Liver (tissue), 3 donors: ENCODE measurements at regions not wholly inside any gene's neighbourhood (a gene's known extent, or its start where the extent isn't known, plus 50 kb on each side); places are given as distances from the start of the nearest gene placed in this dataset.

Experiments
- ATF3 ChIP-seq: IDR thresholded peaks from 2 replicates; pipeline ENCODE4 v1.6.1; 2016; ENCODE audit warnings: antibody characterized with exemption
- CTCF ChIP-seq: fragments of 150-350 bp; IDR thresholded peaks from 2 replicates; pipeline ENCODE4 v1.5.1; 2017; ENCODE audit warnings: improper control_type of control experiment, low read depth, low read length; ENCODE audit not compliant: missing input control
- EGR1 ChIP-seq, 2 donors: IDR thresholded peaks; 2 replicates each; pipeline ENCODE4 v1.6.1; 2016 to 2018; ENCODE audit warnings: antibody characterized with exemption in 2 of 2, low read depth in 2 of 2
- GABPA ChIP-seq, 2 donors: IDR thresholded peaks in 1 of 2; conservative IDR thresholded peaks in 1 of 2; 2 replicates each; pipeline ENCODE4 v1.6.1; 2016; ENCODE audit warnings: antibody characterized with exemption in 2 of 2, mild to moderate bottlenecking in 1 of 2, moderate library complexity in 1 of 2
- HNF4A ChIP-seq, 2 donors: conservative IDR thresholded peaks; 2 replicates each; pipeline ENCODE4 v1.6.1; 2016; ENCODE audit warnings: antibody characterized with exemption in 2 of 2, mild to moderate bottlenecking in 2 of 2
- HNF4G ChIP-seq: IDR thresholded peaks from 2 replicates; pipeline ENCODE4 v1.6.1; 2016; ENCODE audit warnings: antibody characterized with exemption
- JUND ChIP-seq, 2 donors: IDR thresholded peaks; 2 replicates each; pipeline ENCODE4 v1.6.1; 2016; ENCODE audit warnings: antibody characterized with exemption in 2 of 2
- MAX ChIP-seq: IDR thresholded peaks from 2 replicates; pipeline ENCODE4 v1.6.1; 2016; ENCODE audit warnings: antibody characterized with exemption
- RAD21 ChIP-seq, 2 donors: IDR thresholded peaks; 2 replicates each; pipeline ENCODE4 v1.6.1; 2016; ENCODE audit warnings: antibody characterized with exemption in 2 of 2, mild to moderate bottlenecking in 2 of 2
- REST ChIP-seq: IDR thresholded peaks from 2 replicates; pipeline ENCODE4 v1.6.1; 2016; ENCODE audit warnings: antibody characterized with exemption, mild to moderate bottlenecking
- SP1 ChIP-seq: IDR thresholded peaks from 2 replicates; pipeline ENCODE4 v1.6.1; 2018; ENCODE audit warnings: antibody characterized with exemption, mild to moderate bottlenecking
- TAF1 ChIP-seq: conservative IDR thresholded peaks from 2 replicates; pipeline ENCODE4 v1.6.1; 2016; ENCODE audit warnings: antibody characterized with exemption, mild to moderate bottlenecking
- YY1 ChIP-seq: IDR thresholded peaks from 2 replicates; pipeline ENCODE4 v1.6.1; 2016; ENCODE audit warnings: antibody characterized with exemption, mild to moderate bottlenecking
- ZBTB33 ChIP-seq: IDR thresholded peaks from 2 replicates; pipeline ENCODE4 v1.6.1; 2016; ENCODE audit warnings: antibody characterized with exemption
- donor health status: healthy.
- donor health status: healthy.

GRCh38 chr18:42412896-42413295 lies 457.9 kb downstream of the PIK3C3 start:
- TF ChIP-seq ZBTB33 (no peak), JUND (IDR thresholded peaks at IDR 0.05) (no peak), CTCF (no peak), HNF4A (conservative IDR thresholded peaks at IDR 0.05) (no peak), EGR1 (IDR thresholded peaks at IDR 0.05; ENCODE audit: low read depth in 2 of 2) (no peak), SP1 (no peak), REST (no peak), YY1 (no peak), TAF1 (no peak), HNF4G (no peak), ATF3 (no peak), GABPA (IDR thresholded peaks at IDR 0.05 in 1 of 2, conservative IDR thresholded peaks at IDR 0.05 in 1 of 2) (no peak), MAX (no peak), RAD21 (IDR thresholded peaks at IDR 0.05) (no peak)
